ENCODE measurements at regions not wholly inside any gene's neighbourhood (a gene's known extent, or its start where the extent isn't known, plus 50 kb on each side); places are given as distances from the start of the nearest gene placed in this dataset.

GRCh38 chr6:62393608-62394007 lies 107.6 kb upstream of the KHDRBS2 start:
- TF ChIP-seq CTCF (IDR thresholded peaks at IDR 0.05) = no peak
- Histone ChIP-seq H3K9me3 (no peaks in the 10 kb centered on the region), H3K27me3 (no peaks in the 10 kb centered on the region), H3K36me3 (no peaks in the 10 kb centered on the region), H3K4me3 (no peak overlapping the region), H3K4me1 (no peaks in the 10 kb centered on the region), H3K9ac (ENCODE audit: low read depth in 2 of 2, low read length in 2 of 2) (no peak overlapping the region), H3K27ac (no peak overlapping the region)
- no peak for DNase-seq
- intact Hi-C loops (cut with DNase I) = no loop called here

- Histone ChIP-seq H3K4me1 (no peaks in the 10 kb centered on the region), H3K36me3 (no peaks in the 10 kb centered on the region), H3K9me3 (no peaks in the 10 kb centered on the region), H3K4me3 (no peak overlapping the region), H3K27me3 (no peaks in the 10 kb centered on the region), H3K27ac (no peak overlapping the region), H3K9ac (ENCODE audit: low read depth in 2 of 2, low read length in 2 of 2) (no peak overlapping the region)
- no peak for DNase-seq
- no peak for TF ChIP-seq CTCF (IDR thresholded peaks at IDR 0.05)
- intact Hi-C loops (cut with DNase I) = no loop called here
Observed at GRCh38 chr6:62392291-62392690, 106.3 kb upstream of the KHDRBS2 start.

GRCh38 chr6:62391358-62391757 lies 105.3 kb upstream of the KHDRBS2 start:
- no peak for TF ChIP-seq CTCF (IDR thresholded peaks at IDR 0.05)
- Histone ChIP-seq H3K4me1 (no peaks in the 10 kb centered on the region), H3K9ac (ENCODE audit: low read depth in 2 of 2, low read length in 2 of 2) (no peak overlapping the region), H3K4me3 (no peak overlapping the region), H3K27ac (no peak overlapping the region), H3K27me3 (no peaks in the 10 kb centered on the region), H3K36me3 (no peaks in the 10 kb centered on the region), H3K9me3 (no peaks in the 10 kb centered on the region)
- intact Hi-C loops (cut with DNase I) = no loop called here
- DNase-seq = no peak

- Histone ChIP-seq H3K27ac (no peak overlapping the region), H3K36me3 (no peaks in the 10 kb centered on the region), H3K4me1 (no peaks in the 10 kb centered on the region), H3K9ac (ENCODE audit: low read depth in 2 of 2, low read length in 2 of 2) (no peak overlapping the region), H3K27me3 (no peaks in the 10 kb centered on the region), H3K9me3 (no peaks in the 10 kb centered on the region), H3K4me3 (no peak overlapping the region)
- no peak for TF ChIP-seq CTCF (IDR thresholded peaks at IDR 0.05)
- DNase-seq = no peak
- intact Hi-C loops (cut with DNase I) = no loop called here
Observed at GRCh38 chr6:62390401-62390800, 104.4 kb upstream of the KHDRBS2 start.

- Histone ChIP-seq H3K9me3 (no peaks in the 10 kb centered on the region), H3K36me3 (no peaks in the 10 kb centered on the region), H3K27me3 (no peaks in the 10 kb centered on the region), H3K27ac (no peak overlapping the region), H3K4me3 (no peak overlapping the region), H3K9ac (ENCODE audit: low read depth in 2 of 2, low read length in 2 of 2) (no peak overlapping the region), H3K4me1 (no peaks in the 10 kb centered on the region)
- intact Hi-C loops (cut with DNase I) = no loop called here
- no peak for TF ChIP-seq CTCF (IDR thresholded peaks at IDR 0.05)
- DNase-seq = no peak
Observed at GRCh38 chr6:62371453-62372210, 85.6 kb upstream of the KHDRBS2 start.

Measured in colonic mucosa (tissue), 4 donors.